GM10266 (cell line): ENCODE measurements at regions not wholly inside any gene's neighbourhood (a gene's known extent, or its start where the extent isn't known, plus 50 kb on each side); places are given as distances from the start of the nearest gene placed in this dataset.

Experiments
- DNase-seq: peaks from one replicate; pipeline ENCODE4 v3.0.0; 2012; ENCODE audit errors: extremely low spot score
- CTCF ChIP-seq: IDR thresholded peaks from 2 replicates; pipeline ENCODE4 v1.5.1; 2012; ENCODE audit warnings: mild to moderate bottlenecking, low read depth; ENCODE audit not compliant: control insufficient read depth, insufficient read depth; ENCODE audit errors: missing control alignments

- no peak for TF ChIP-seq CTCF
- no peak for DNase-seq
Measured at GRCh38 chr7:68998136-68998535, 600.1 kb upstream of the AUTS2 start.

DNA sequence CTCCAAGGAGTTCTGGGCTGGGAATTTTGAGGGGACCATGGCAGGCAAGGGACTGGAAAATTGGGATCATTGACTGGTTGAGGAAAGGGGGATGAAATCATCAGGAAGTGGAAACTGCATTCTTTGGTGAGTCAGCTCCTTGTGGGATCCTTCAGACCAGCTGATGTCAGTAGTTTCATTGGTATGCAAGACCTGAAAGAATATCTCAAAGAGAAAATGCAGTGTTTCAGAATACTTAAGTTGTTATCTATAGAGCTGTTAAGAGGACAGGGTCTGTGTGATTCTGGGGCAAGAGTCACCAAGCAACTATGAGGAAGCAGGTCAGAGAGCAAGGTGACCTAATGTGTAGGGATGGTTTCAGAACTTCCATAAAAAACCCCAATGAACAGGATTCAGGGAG lies 595.9 kb upstream of the AUTS2 start:
- TF ChIP-seq CTCF: no peak
- DNase-seq: no peak

GRCh38 chr7:69012149-69012548 lies 586.1 kb upstream of the AUTS2 start:
- DNase-seq: no peak
- TF ChIP-seq CTCF: no peak

DNA sequence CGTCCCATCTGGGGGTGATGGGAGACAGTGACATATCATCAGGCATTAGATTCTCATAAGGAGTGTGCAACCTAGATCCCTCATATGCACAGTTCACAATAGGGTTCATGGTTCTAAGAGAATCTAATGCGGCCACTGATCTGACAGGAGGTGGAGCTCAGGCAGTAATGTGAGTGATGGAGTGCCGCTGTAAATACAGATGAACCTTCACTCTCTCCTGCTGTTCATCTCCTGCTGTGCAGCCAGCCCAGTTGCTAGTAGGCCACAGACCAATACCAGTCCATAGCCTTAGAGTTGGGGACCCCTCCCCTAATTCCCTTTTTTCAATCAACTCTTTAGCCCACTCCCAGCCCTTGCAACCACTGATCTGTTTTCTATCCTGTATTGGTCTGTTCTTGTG lies 581.1 kb upstream of the AUTS2 start:
- no peak for TF ChIP-seq CTCF
- DNase-seq: no peak

DNA sequence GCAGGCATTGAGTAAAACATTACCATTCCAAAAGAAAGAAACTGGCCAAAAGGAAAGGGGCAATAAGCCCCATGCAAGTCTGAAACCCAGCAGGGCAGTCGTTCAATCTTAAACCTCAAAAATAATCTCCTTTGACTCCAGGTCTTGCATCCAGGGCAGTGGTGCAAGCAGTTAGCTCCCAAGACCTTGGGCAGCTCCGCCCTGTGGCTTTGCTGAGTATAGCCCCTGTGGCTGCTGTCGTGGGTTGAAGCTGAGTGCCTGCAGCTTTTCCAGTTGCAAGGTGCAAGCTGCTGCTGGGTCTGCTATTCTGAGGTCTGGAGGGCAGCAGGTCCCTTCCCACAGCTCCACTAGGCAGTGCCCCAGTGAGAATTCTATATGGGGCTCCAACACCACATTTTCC lies 580.1 kb upstream of the AUTS2 start:
- no peak for TF ChIP-seq CTCF
- no peak for DNase-seq

DNA sequence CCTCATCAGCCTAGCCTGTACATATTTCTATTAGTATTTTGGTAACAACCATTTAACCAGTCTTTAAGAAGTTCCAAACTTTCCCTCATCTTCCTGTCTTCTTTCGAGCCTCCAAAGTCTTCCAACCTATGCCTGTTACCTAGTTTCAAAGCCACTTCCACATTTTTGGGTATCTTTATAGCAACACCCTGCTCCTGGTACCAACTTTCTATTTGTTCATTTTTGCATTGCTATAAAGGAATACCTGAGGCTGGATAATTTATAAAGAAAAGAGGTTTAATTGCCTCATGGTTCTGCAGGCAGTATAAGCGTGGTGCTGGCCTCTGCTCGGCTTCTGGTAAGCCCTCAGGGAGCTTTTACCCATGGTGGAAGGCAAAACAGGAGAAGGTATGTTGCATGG lies 578.8 kb upstream of the AUTS2 start:
- DNase-seq: no peak
- TF ChIP-seq CTCF: no peak

DNA sequence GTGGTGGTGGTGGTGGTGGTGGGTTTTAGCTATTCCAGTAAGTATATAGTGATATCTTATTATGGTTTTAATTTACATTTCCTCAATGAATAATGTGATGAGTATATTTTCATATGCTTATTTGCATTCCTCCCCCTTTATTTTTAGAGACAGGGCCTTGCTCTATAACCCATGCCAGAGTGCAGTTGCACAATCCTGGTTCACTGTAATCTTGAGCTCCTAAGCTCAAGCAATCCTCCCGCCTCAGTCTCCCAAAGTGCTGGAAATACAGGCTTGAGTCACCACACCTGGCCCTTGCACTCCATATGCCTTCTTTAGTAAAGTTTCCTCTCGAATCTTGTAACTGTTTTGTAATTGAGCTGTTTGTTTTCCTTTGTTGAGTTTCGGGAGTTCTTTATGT lies 577.7 kb upstream of the AUTS2 start:
- TF ChIP-seq CTCF: no peak
- DNase-seq: no peak

DNA sequence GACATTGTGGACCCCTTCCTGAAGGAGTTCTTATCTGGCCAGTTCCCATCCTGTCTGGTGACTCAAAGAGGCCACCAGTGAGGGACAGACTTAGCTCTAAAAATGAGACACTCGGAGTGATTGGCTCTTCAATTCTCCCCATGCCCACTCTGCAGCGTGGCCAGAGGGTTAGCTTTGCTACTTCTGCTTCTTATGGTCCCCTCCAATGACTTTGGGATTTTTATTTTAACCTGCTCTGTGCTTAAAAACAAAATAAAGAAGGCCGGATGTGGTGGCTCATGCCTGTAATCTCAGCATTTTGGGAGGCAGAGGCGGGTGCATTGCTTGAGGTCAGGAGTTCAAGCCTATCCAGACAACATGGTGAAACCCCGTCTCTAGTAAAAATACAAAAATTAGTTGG lies 573.0 kb upstream of the AUTS2 start:
- TF ChIP-seq CTCF: no peak
- DNase-seq: no peak
